ENCODE measurements at regions not wholly inside any gene's neighbourhood (a gene's known extent, or its start where the extent isn't known, plus 50 kb on each side); places are given as distances from the start of the nearest gene placed in this dataset.

GRCh38 chr14:81972601-81973000, 438.9 kb upstream of the SEL1L start:
- H3K4me3 ChIP-seq (ENCODE audit: low read length) = no peak overlapping the region
- no CpG with 5 or more reads among the region's 2 CpGs for WGBS (ENCODE audit: insufficient coverage, low lambda C conversion rate)
- H3K9me3 ChIP-seq (ENCODE audit: control insufficient read depth, low read depth, low read length) = no peaks in the 10 kb centered on the region
- H3K27me3 ChIP-seq (ENCODE audit: control insufficient read depth, insufficient read depth, low read length) = no peaks in the 10 kb centered on the region
- DNase-seq = no peak
- H3K27ac ChIP-seq (ENCODE audit: low read length) = no peak overlapping the region
- H3K36me3 ChIP-seq (ENCODE audit: control insufficient read depth, insufficient read depth, low read length) = no peaks in the 10 kb centered on the region
- H3K4me1 ChIP-seq (ENCODE audit: control insufficient read depth, insufficient read depth, low read length) = no peaks in the 10 kb centered on the region

GRCh38 chr14:81974543-81974942, 440.9 kb upstream of the SEL1L start:
- WGBS (ENCODE audit: insufficient coverage, low lambda C conversion rate) = 100% methylated on average over 1 of the region's 2 CpGs
- H3K9me3 ChIP-seq (ENCODE audit: control insufficient read depth, low read depth, low read length) = no peaks in the 10 kb centered on the region
- no peaks in the 10 kb centered on the region for H3K36me3 ChIP-seq (ENCODE audit: control insufficient read depth, insufficient read depth, low read length)
- no peaks in the 10 kb centered on the region for H3K4me1 ChIP-seq (ENCODE audit: control insufficient read depth, insufficient read depth, low read length)
- no peak overlapping the region for H3K27ac ChIP-seq (ENCODE audit: low read length)
- no peak for DNase-seq
- H3K27me3 ChIP-seq (ENCODE audit: control insufficient read depth, insufficient read depth, low read length) = no peaks in the 10 kb centered on the region
- no peak overlapping the region for H3K4me3 ChIP-seq (ENCODE audit: low read length)

GRCh38 chr14:81980601-81981306, 447.1 kb upstream of the SEL1L start:
- Histone ChIP-seq H3K4me1 (ENCODE audit: control insufficient read depth, insufficient read depth, low read length) (peaks cover 7% of the 10 kb centered on the region), H3K27ac (ENCODE audit: low read length) (peak overlapping the region; percentile 67), H3K27me3 (ENCODE audit: control insufficient read depth, insufficient read depth, low read length) (no peaks in the 10 kb centered on the region), H3K36me3 (ENCODE audit: control insufficient read depth, insufficient read depth, low read length) (no peaks in the 10 kb centered on the region), H3K9me3 (ENCODE audit: control insufficient read depth, low read depth, low read length) (no peaks in the 10 kb centered on the region), H3K4me3 (ENCODE audit: low read length) (no peak overlapping the region)
- peak; percentile 79 to 86 for DNase-seq
- no CpG with 5 or more reads among the region's 4 CpGs for WGBS (ENCODE audit: insufficient coverage, low lambda C conversion rate)

GRCh38 chr14:81981307-81981675, 447.6 kb upstream of the SEL1L start:
- no peaks in the 10 kb centered on the region for H3K9me3 ChIP-seq (ENCODE audit: control insufficient read depth, low read depth, low read length)
- no peaks in the 10 kb centered on the region for H3K36me3 ChIP-seq (ENCODE audit: control insufficient read depth, insufficient read depth, low read length)
- WGBS (ENCODE audit: insufficient coverage, low lambda C conversion rate) = 81% methylated on average over 2 of the region's 5 CpGs
- no peak for DNase-seq
- H3K4me1 ChIP-seq (ENCODE audit: control insufficient read depth, insufficient read depth, low read length) = peaks cover 10% of the 10 kb centered on the region
- H3K4me3 ChIP-seq (ENCODE audit: low read length) = no peak overlapping the region
- no peaks in the 10 kb centered on the region for H3K27me3 ChIP-seq (ENCODE audit: control insufficient read depth, insufficient read depth, low read length)
- H3K27ac ChIP-seq (ENCODE audit: low read length) = peak overlapping the region; percentile 67

- Histone ChIP-seq H3K36me3 (ENCODE audit: control insufficient read depth, insufficient read depth, low read length) (no peaks in the 10 kb centered on the region), H3K27me3 (ENCODE audit: control insufficient read depth, insufficient read depth, low read length) (no peaks in the 10 kb centered on the region), H3K27ac (ENCODE audit: low read length) (peak overlapping the region; percentile 67), H3K4me3 (ENCODE audit: low read length) (no peak overlapping the region), H3K9me3 (ENCODE audit: control insufficient read depth, low read depth, low read length) (no peaks in the 10 kb centered on the region), H3K4me1 (ENCODE audit: control insufficient read depth, insufficient read depth, low read length) (peaks cover 10% of the 10 kb centered on the region)
- no peak for DNase-seq
- WGBS (ENCODE audit: insufficient coverage, low lambda C conversion rate) = 86% methylated on average over 3 of the region's 4 CpGs
Measured at GRCh38 chr14:81982046-81982445, 448.4 kb upstream of the SEL1L start.

- no peaks in the 10 kb centered on the region for H3K27me3 ChIP-seq (ENCODE audit: control insufficient read depth, insufficient read depth, low read length)
- H3K9me3 ChIP-seq (ENCODE audit: control insufficient read depth, low read depth, low read length) = no peaks in the 10 kb centered on the region
- no peak overlapping the region for H3K4me3 ChIP-seq (ENCODE audit: low read length)
- no peaks in the 10 kb centered on the region for H3K36me3 ChIP-seq (ENCODE audit: control insufficient read depth, insufficient read depth, low read length)
- H3K4me1 ChIP-seq (ENCODE audit: control insufficient read depth, insufficient read depth, low read length) = peaks cover 7% of the 10 kb centered on the region
- DNase-seq = peak; percentile 48 to 69
- peak overlapping the region; percentile 14 for H3K27ac ChIP-seq (ENCODE audit: low read length)
Measured at GRCh38 chr14:81986005-81986404, 452.4 kb upstream of the SEL1L start.

GRCh38 chr14:81989211-81989610, 455.6 kb upstream of the SEL1L start:
- DNase-seq = no peak
- H3K27me3 ChIP-seq (ENCODE audit: control insufficient read depth, insufficient read depth, low read length) = no peaks in the 10 kb centered on the region
- no peaks in the 10 kb centered on the region for H3K36me3 ChIP-seq (ENCODE audit: control insufficient read depth, insufficient read depth, low read length)
- H3K4me3 ChIP-seq (ENCODE audit: low read length) = no peak overlapping the region
- peaks cover 4% of the 10 kb centered on the region for H3K4me1 ChIP-seq (ENCODE audit: control insufficient read depth, insufficient read depth, low read length)
- WGBS (ENCODE audit: insufficient coverage, low lambda C conversion rate) = 96% methylated on average over 3 of the region's 3 CpGs
- H3K9me3 ChIP-seq (ENCODE audit: control insufficient read depth, low read depth, low read length) = no peaks in the 10 kb centered on the region
- H3K27ac ChIP-seq (ENCODE audit: low read length) = no peak overlapping the region

GRCh38 chr14:81990312-81990761, 456.7 kb upstream of the SEL1L start:
- peaks cover 4% of the 10 kb centered on the region for H3K4me1 ChIP-seq (ENCODE audit: control insufficient read depth, insufficient read depth, low read length)
- no peaks in the 10 kb centered on the region for H3K9me3 ChIP-seq (ENCODE audit: control insufficient read depth, low read depth, low read length)
- 100% methylated on average over 2 of the region's 7 CpGs for WGBS (ENCODE audit: insufficient coverage, low lambda C conversion rate)
- peak; percentile 42 to 52 for DNase-seq
- H3K27me3 ChIP-seq (ENCODE audit: control insufficient read depth, insufficient read depth, low read length) = no peaks in the 10 kb centered on the region
- no peak overlapping the region for H3K4me3 ChIP-seq (ENCODE audit: low read length)
- no peaks in the 10 kb centered on the region for H3K36me3 ChIP-seq (ENCODE audit: control insufficient read depth, insufficient read depth, low read length)
- no peak overlapping the region for H3K27ac ChIP-seq (ENCODE audit: low read length)

- DNase-seq = no peak
- H3K27me3 ChIP-seq (ENCODE audit: control insufficient read depth, insufficient read depth, low read length) = no peaks in the 10 kb centered on the region
- H3K4me1 ChIP-seq (ENCODE audit: control insufficient read depth, insufficient read depth, low read length) = no peaks in the 10 kb centered on the region
- H3K9me3 ChIP-seq (ENCODE audit: control insufficient read depth, low read depth, low read length) = no peaks in the 10 kb centered on the region
- no peaks in the 10 kb centered on the region for H3K36me3 ChIP-seq (ENCODE audit: control insufficient read depth, insufficient read depth, low read length)
- H3K4me3 ChIP-seq (ENCODE audit: low read length) = no peak overlapping the region
- H3K27ac ChIP-seq (ENCODE audit: low read length) = no peak overlapping the region
- WGBS (ENCODE audit: insufficient coverage, low lambda C conversion rate) = no CpG with 5 or more reads among the region's 1 CpG
Measured at GRCh38 chr14:81991998-81992397, 458.3 kb upstream of the SEL1L start.

- no peak for DNase-seq
- Histone ChIP-seq H3K36me3 (ENCODE audit: control insufficient read depth, insufficient read depth, low read length) (no peaks in the 10 kb centered on the region), H3K4me1 (ENCODE audit: control insufficient read depth, insufficient read depth, low read length) (no peaks in the 10 kb centered on the region), H3K4me3 (ENCODE audit: low read length) (no peak overlapping the region), H3K27me3 (ENCODE audit: control insufficient read depth, insufficient read depth, low read length) (no peaks in the 10 kb centered on the region), H3K9me3 (ENCODE audit: control insufficient read depth, low read depth, low read length) (no peaks in the 10 kb centered on the region), H3K27ac (ENCODE audit: low read length) (no peak overlapping the region)
- WGBS (ENCODE audit: insufficient coverage, low lambda C conversion rate) = 67% methylated on average over 1 of the region's 3 CpGs
Measured at GRCh38 chr14:81993432-81993831, 459.8 kb upstream of the SEL1L start.

- Histone ChIP-seq H3K4me1 (ENCODE audit: control insufficient read depth, insufficient read depth, low read length) (no peaks in the 10 kb centered on the region), H3K36me3 (ENCODE audit: control insufficient read depth, insufficient read depth, low read length) (no peaks in the 10 kb centered on the region), H3K27me3 (ENCODE audit: control insufficient read depth, insufficient read depth, low read length) (no peaks in the 10 kb centered on the region), H3K4me3 (ENCODE audit: low read length) (no peak overlapping the region), H3K9me3 (ENCODE audit: control insufficient read depth, low read depth, low read length) (no peaks in the 10 kb centered on the region), H3K27ac (ENCODE audit: low read length) (no peak overlapping the region)
- no peak for DNase-seq
- WGBS (ENCODE audit: insufficient coverage, low lambda C conversion rate) = 63% methylated on average over 1 of the region's 1 CpG
Measured at GRCh38 chr14:82003426-82003825, 469.8 kb upstream of the SEL1L start.
